HepG2 (cell line): ENCODE measurements at regions not wholly inside any gene's neighbourhood (a gene's known extent, or its start where the extent isn't known, plus 50 kb on each side); places are given as distances from the start of the nearest gene placed in this dataset.

Experiments used
- CEBPB ChIP-seq: IDR thresholded peaks from 2 replicates; pipeline ENCODE4 v1.6.1; 2011; ENCODE audit warnings: low read depth, low read length, improper control_type of control experiment, borderline replicate concordance
- CERS6 ChIP-seq: sonication (generic); formaldehyde crosslinking; IDR thresholded peaks from 2 replicates; pipeline ENCODE4 v1.5.0; 2020; ENCODE audit warnings: missing genetic modification reagents
- KLF9 ChIP-seq: IDR thresholded peaks from 2 replicates; pipeline ENCODE4 v1.6.1; 2016; ENCODE audit warnings: low read depth
- POLR2A ChIP-seq, 2 experiments: IDR thresholded peaks; 2 replicates each; pipeline ENCODE4 v1.6.1; 2011; ENCODE audit warnings: low read depth in 2 of 2, low read length in 2 of 2, mild to moderate bottlenecking in 1 of 2, moderate library complexity in 1 of 2; ENCODE audit not compliant: insufficient read depth in 1 of 2

DNA sequence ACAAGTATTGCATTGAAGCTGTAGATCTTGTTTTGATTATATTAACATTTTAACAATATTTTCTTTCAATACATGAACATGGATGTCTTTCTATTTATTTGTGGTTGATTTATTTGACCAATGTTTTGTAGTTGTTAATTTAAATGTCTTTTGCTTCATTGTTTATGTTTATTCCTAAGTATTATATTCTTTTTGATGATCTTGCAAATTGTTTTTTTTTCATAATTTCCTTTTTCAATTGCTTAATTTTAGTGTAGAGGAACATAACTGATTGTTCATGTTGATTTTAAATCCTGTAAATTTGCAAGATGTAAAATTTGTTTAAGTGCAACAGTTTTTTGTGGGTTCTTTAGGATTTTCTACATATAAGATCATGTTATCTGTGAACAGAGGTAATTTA lies 744.1 kb downstream of the FAM133A start:
- TF ChIP-seq CERS6 (no peak), POLR2A (IDR thresholded peaks at IDR 0.05; ENCODE audit: insufficient read depth in 1 of 2, low read depth in 2 of 2, low read length in 2 of 2) (no peak), CEBPB (no peak), KLF9 (CRISPR knock-in tag) (no peak)
